Adipocyte (in vitro differentiated cells): ENCODE measurements at regions not wholly inside any gene's neighbourhood (a gene's known extent, or its start where the extent isn't known, plus 50 kb on each side); places are given as distances from the start of the nearest gene placed in this dataset.
A peak's percentile ranks its signal among the peaks of the same experiment; 100 is the strongest.

Experiments
- DNase-seq: peaks from one replicate; pipeline ENCODE4 v3.0.0-alpha.2; 2015; ENCODE audit warnings: low read depth
- H3K27me3 ChIP-seq: replicated peaks from 2 replicates; pipeline ENCODE4 v1.7.0; 2013; ENCODE audit warnings: mild to moderate bottlenecking, low read length, moderate library complexity; ENCODE audit not compliant: control insufficient read depth, insufficient read depth
- H3K36me3 ChIP-seq: 2 replicates; pipeline ENCODE4 v1.7.0; 2013; ENCODE audit warnings: low read length, mild to moderate bottlenecking, moderate library complexity; ENCODE audit not compliant: control insufficient read depth, insufficient read depth, severe bottlenecking
- H3K4me1 ChIP-seq: 2 replicates; pipeline ENCODE4 v1.7.0; 2013; ENCODE audit warnings: mild to moderate bottlenecking, low read length, moderate library complexity; ENCODE audit not compliant: control insufficient read depth, insufficient read depth
- H3K4me3 ChIP-seq: 2 replicates; pipeline ENCODE4 v1.7.0; 2013; ENCODE audit warnings: mild to moderate bottlenecking, low read length, moderate library complexity
- H3K9ac ChIP-seq: 2 replicates; pipeline ENCODE4 v1.7.0; 2013; ENCODE audit warnings: mild to moderate bottlenecking, low read length, moderate library complexity
- H3K9me3 ChIP-seq: 2 replicates; pipeline ENCODE4 v1.7.0; 2013; ENCODE audit warnings: mild to moderate bottlenecking, low read length, moderate library complexity; ENCODE audit not compliant: control insufficient read depth

GRCh38 chr18:27860701-27861107 is 316.2 kb downstream of the CDH2 start:
- no peaks in the 10 kb centered on the region for H3K9me3 ChIP-seq
- no peaks in the 10 kb centered on the region for H3K36me3 ChIP-seq
- no peak overlapping the region for H3K4me3 ChIP-seq
- no peaks in the 10 kb centered on the region for H3K27me3 ChIP-seq
- no peak overlapping the region for H3K9ac ChIP-seq
- DNase-seq = peak; percentile 15
- H3K4me1 ChIP-seq = no peaks in the 10 kb centered on the region

- Histone ChIP-seq H3K36me3 (no peaks in the 10 kb centered on the region), H3K9me3 (no peaks in the 10 kb centered on the region)
- no peak for DNase-seq
Observed at GRCh38 chr18:27860011-27860410, 316.9 kb downstream of the CDH2 start.

GRCh38 chr18:27856820-27857219 is 320.1 kb downstream of the CDH2 start:
- no peak for DNase-seq
- Histone ChIP-seq H3K9me3 (no peaks in the 10 kb centered on the region), H3K4me1 (no peaks in the 10 kb centered on the region), H3K27me3 (no peaks in the 10 kb centered on the region), H3K4me3 (no peak overlapping the region), H3K9ac (no peak overlapping the region), H3K36me3 (no peaks in the 10 kb centered on the region)

More at GRCh38 chr18:27860011-27860410, 316.9 kb downstream of the CDH2 start:
- H3K4me3 ChIP-seq = no peak overlapping the region
- no peaks in the 10 kb centered on the region for H3K27me3 ChIP-seq
- no peaks in the 10 kb centered on the region for H3K4me1 ChIP-seq
- H3K9ac ChIP-seq = no peak overlapping the region

GRCh38 chr18:27855486-27855885 is 321.4 kb downstream of the CDH2 start:
- Histone ChIP-seq H3K9ac (no peak overlapping the region), H3K4me3 (no peak overlapping the region), H3K36me3 (no peaks in the 10 kb centered on the region), H3K9me3 (no peaks in the 10 kb centered on the region), H3K4me1 (no peaks in the 10 kb centered on the region), H3K27me3 (no peaks in the 10 kb centered on the region)
- DNase-seq = peak; percentile 4

- Histone ChIP-seq H3K36me3 (no peaks in the 10 kb centered on the region), H3K27me3 (no peaks in the 10 kb centered on the region), H3K9ac (no peak overlapping the region), H3K4me1 (no peaks in the 10 kb centered on the region), H3K9me3 (no peaks in the 10 kb centered on the region), H3K4me3 (no peak overlapping the region)
- no peak for DNase-seq
Observed at GRCh38 chr18:27854631-27855030, 322.3 kb downstream of the CDH2 start.

- no peak for DNase-seq
- no peaks in the 10 kb centered on the region for H3K9me3 ChIP-seq
Observed at GRCh38 chr18:27848336-27848735, 328.6 kb downstream of the CDH2 start.

GRCh38 chr18:27847412-27847811 is 329.5 kb downstream of the CDH2 start:
- no peak overlapping the region for H3K9ac ChIP-seq
- H3K27me3 ChIP-seq = no peaks in the 10 kb centered on the region
- no peaks in the 10 kb centered on the region for H3K9me3 ChIP-seq
- H3K36me3 ChIP-seq = no peaks in the 10 kb centered on the region
- no peak overlapping the region for H3K4me3 ChIP-seq
- no peak for DNase-seq
- no peaks in the 10 kb centered on the region for H3K4me1 ChIP-seq

More at GRCh38 chr18:27848336-27848735, 328.6 kb downstream of the CDH2 start:
- no peaks in the 10 kb centered on the region for H3K4me1 ChIP-seq
- no peak overlapping the region for H3K9ac ChIP-seq
- H3K36me3 ChIP-seq = no peaks in the 10 kb centered on the region
- no peak overlapping the region for H3K4me3 ChIP-seq
- no peaks in the 10 kb centered on the region for H3K27me3 ChIP-seq

GRCh38 chr18:27845897-27846296 is 331.0 kb downstream of the CDH2 start:
- Histone ChIP-seq H3K4me3 (no peak overlapping the region), H3K4me1 (no peaks in the 10 kb centered on the region), H3K9ac (no peak overlapping the region), H3K27me3 (no peaks in the 10 kb centered on the region), H3K9me3 (no peaks in the 10 kb centered on the region), H3K36me3 (no peaks in the 10 kb centered on the region)
- DNase-seq = no peak

- no peaks in the 10 kb centered on the region for H3K4me1 ChIP-seq
- peak; percentile 61 for DNase-seq
- H3K27me3 ChIP-seq = no peaks in the 10 kb centered on the region
- no peaks in the 10 kb centered on the region for H3K36me3 ChIP-seq
- H3K9ac ChIP-seq = no peak overlapping the region
- H3K9me3 ChIP-seq = no peaks in the 10 kb centered on the region
- H3K4me3 ChIP-seq = no peak overlapping the region
Observed at GRCh38 chr18:27843783-27844777, 332.9 kb downstream of the CDH2 start.

GRCh38 chr18:27839141-27839540 is 337.8 kb downstream of the CDH2 start:
- no peak overlapping the region for H3K4me3 ChIP-seq
- no peaks in the 10 kb centered on the region for H3K4me1 ChIP-seq
- H3K36me3 ChIP-seq = no peaks in the 10 kb centered on the region
- H3K9me3 ChIP-seq = no peaks in the 10 kb centered on the region
- H3K9ac ChIP-seq = no peak overlapping the region
- H3K27me3 ChIP-seq = no peaks in the 10 kb centered on the region
- peak; percentile 49 for DNase-seq

GRCh38 chr18:27838225-27838624 is 338.7 kb downstream of the CDH2 start:
- no peak for DNase-seq
- Histone ChIP-seq H3K36me3 (no peaks in the 10 kb centered on the region), H3K9me3 (no peaks in the 10 kb centered on the region), H3K4me3 (no peak overlapping the region), H3K27me3 (no peaks in the 10 kb centered on the region), H3K9ac (no peak overlapping the region), H3K4me1 (no peaks in the 10 kb centered on the region)
